ENCODE measurements at regions not wholly inside any gene's neighbourhood (a gene's known extent, or its start where the extent isn't known, plus 50 kb on each side); places are given as distances from the start of the nearest gene placed in this dataset.
"Not testable (repeated sequence)": the region's sequence is repeated elsewhere in the genome, so short reads cannot be mapped to it uniquely, and the experiment has no call there.

- no peak for TF ChIP-seq CTCF (IDR thresholded peaks at IDR 0.05)
- Histone ChIP-seq H3K27ac (no peak overlapping the region), H3K4me3 (no peak overlapping the region)
- no peak for DNase-seq (ENCODE audit: low spot score)
These were observed 242.1 kb downstream of the ZNF608 start for GRCh38 chr5:124504081-124504916.

- H3K4me3 ChIP-seq, result no peak overlapping the region
- TF ChIP-seq CTCF (IDR thresholded peaks at IDR 0.05), result no peak
- no peak overlapping the region for H3K27ac ChIP-seq
- no peak for DNase-seq (ENCODE audit: low spot score)
These were observed 243.9 kb downstream of the ZNF608 start for GRCh38 chr5:124502551-124502950.

- H3K27ac ChIP-seq; H3K4me3 ChIP-seq; DNase-seq (ENCODE audit: low spot score): not testable (repeated sequence)
These were observed 246.6 kb downstream of the ZNF608 start for GRCh38 chr5:124499818-124500217.

- H3K4me3 ChIP-seq; DNase-seq (ENCODE audit: low spot score); H3K27ac ChIP-seq: not testable (repeated sequence)
These were observed 249.5 kb downstream of the ZNF608 start for GRCh38 chr5:124496968-124497367.

- no peak for DNase-seq (ENCODE audit: low spot score)
- TF ChIP-seq CTCF (IDR thresholded peaks at IDR 0.05), result no peak
- H3K27ac ChIP-seq, result no peak overlapping the region
- H3K4me3 ChIP-seq, result no peak overlapping the region
These were observed 251.8 kb downstream of the ZNF608 start for GRCh38 chr5:124494540-124495116.

GRCh38 chr5:124492444-124493224 lies 253.8 kb downstream of the ZNF608 start:
- TF ChIP-seq CTCF (IDR thresholded peaks at IDR 0.05), result no peak
- no peak for DNase-seq (ENCODE audit: low spot score)
- Histone ChIP-seq H3K27ac (no peak overlapping the region), H3K4me3 (no peak overlapping the region)

- H3K27ac ChIP-seq; DNase-seq (ENCODE audit: low spot score): not testable (repeated sequence)
These were observed 256.1 kb downstream of the ZNF608 start for GRCh38 chr5:124490315-124490714.

GRCh38 chr5:124481419-124481818 lies 265.0 kb downstream of the ZNF608 start:
- DNase-seq (ENCODE audit: low spot score), result no peak
- Histone ChIP-seq H3K4me3 (no peak overlapping the region), H3K27ac (no peak overlapping the region)
- no peak for TF ChIP-seq CTCF (IDR thresholded peaks at IDR 0.05)

More at GRCh38 chr5:124490315-124490714, 256.1 kb downstream of the ZNF608 start:
- not testable (repeated sequence) for H3K4me3 ChIP-seq
